NCI-H748 (cell line): ENCODE measurements at regions not wholly inside any gene's neighbourhood (a gene's known extent, or its start where the extent isn't known, plus 50 kb on each side); places are given as distances from the start of the nearest gene placed in this dataset.

Source experiments
- DNase-seq: peaks from one replicate; lab custom pipeline; 2025; ENCODE audit not compliant: unreplicated experiment; lab: John Stamatoyannopoulos, UW

DNA sequence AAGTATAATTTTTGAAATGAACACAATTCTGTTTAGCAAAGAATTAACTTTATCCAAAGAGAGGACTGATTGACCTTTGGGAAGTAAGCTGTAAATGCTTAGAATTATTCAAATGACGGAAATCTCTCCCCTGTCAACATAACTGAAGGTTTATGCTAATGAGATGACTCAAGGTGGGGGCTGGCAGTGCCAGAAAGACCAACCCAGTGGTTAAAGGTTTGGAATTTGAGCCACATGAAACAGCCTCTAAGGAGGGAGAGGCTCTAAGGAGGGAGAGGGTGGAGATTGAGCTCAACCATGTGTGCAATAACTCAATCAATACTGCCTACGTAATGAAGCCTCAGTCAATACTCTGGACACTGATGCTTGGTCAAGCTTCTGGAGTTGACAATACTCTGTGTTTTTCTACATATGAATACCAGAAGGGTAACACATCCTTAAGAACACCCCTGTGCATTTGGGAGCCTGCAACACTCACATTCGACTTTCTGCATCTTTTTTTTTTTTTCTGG lies 123.4 kb upstream of the TENT5A start:
- DNase-seq: no peak

DNA sequence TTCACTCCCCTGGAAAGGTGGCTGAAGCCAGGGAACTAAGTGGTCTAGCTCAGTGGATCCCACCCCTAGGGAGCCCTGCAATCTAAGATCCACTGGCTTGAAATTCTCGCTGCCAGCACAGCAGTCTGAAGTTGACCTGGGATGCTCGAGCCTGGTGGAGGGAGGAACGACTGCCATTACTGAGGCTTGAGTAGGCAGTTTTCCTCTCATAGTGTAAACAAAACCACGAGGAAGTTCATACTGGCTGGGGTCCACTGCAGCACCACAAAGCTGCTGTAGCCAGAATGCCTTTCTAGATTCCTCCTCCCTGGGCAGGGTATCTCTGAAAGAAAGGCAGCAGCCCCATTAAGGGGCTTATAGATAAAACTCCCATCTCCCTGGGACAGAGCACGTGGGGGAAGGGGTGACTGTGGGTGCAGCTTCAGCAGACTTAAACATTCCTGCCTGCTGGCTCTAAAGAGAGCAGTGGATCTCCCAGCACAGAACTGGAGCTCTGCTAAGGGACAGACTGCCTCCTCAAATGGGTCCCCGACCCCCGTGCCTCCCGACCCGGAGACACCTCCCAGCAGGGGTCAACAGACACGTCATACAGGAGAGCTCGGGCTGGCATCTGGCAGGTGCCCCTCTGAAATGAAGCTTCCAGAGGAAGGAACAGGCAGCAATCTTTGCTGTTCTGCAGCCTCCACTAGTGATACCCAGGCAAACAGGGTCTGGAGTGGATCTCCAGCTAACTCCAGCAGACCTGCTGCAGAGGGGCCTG lies 117.4 kb upstream of the TENT5A start:
- DNase-seq: peak; percentile 9

GRCh38 chr6:81865712-81866111 lies 113.2 kb upstream of the TENT5A start:
- DNase-seq: peak; percentile 24

- DNase-seq: peak; percentile 72
Observed at GRCh38 chr6:81864124-81864523, 111.6 kb upstream of the TENT5A start.

GRCh38 chr6:81863123-81863522 lies 110.6 kb upstream of the TENT5A start:
- peak; percentile 48 for DNase-seq

- DNase-seq: no peak
Observed at GRCh38 chr6:81861281-81861680, 108.8 kb upstream of the TENT5A start.

GRCh38 chr6:81859884-81860283 lies 107.4 kb upstream of the TENT5A start:
- peak; percentile 7 for DNase-seq

DNA sequence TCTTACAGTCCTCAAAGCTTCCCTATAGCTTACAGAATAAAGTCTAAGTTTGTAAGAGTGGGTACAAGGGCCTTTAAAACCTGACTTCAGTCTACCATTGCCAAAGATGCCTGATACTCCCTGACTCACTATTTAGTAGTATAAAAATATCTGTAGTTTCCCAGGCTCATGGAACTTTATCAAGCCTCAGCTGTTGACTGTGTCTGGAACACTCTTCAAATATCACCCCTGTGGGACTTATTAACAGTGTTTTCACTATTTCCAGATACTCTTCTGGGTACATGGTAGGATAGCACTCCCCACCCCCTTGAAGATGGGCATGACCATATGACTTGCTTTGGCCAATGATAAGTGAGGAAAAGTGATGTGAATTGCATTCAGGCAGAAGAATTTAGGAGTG lies 105.3 kb upstream of the TENT5A start:
- no peak for DNase-seq

DNA sequence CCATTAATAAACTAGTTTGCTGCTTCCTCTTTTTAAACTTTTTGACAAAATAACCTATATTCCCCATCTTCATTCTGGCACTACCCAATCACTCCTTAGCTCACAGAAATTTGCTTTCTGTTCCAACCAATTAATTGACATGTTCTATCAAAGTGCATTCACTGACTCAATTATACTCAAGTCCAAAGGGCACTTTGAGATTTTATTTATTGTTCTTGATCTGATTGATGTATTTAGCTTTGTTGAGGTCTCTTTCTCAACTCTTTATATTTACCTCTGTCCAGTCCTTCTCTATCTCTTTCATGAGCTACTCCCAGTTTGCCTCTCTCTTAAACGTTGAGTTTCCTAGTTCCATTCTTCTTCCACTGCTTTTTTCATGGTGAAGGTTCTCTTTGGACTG lies 104.4 kb upstream of the TENT5A start:
- DNase-seq: no peak

GRCh38 chr6:81854474-81854873 lies 102.0 kb upstream of the TENT5A start:
- no peak for DNase-seq

DNA sequence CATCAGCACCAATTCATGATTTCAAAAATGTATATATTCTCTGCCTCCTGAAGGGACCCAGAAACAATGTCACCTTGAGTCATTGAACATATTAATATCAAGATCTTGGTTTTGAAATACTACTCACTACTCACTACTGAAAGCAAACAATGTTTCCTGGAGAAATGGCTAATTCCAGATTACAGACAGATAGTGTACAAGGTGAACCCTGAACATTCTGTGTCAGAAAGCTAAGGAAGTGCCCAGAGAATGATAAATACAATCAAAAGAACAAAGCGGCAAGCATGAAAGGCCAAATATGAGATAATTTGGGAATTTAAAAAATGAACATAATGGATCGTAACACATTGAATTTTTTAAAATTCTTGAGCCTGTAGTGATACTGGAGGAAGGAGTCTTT lies 101.5 kb upstream of the TENT5A start:
- no peak for DNase-seq

GRCh38 chr6:81849248-81849647 lies 96.8 kb upstream of the TENT5A start:
- DNase-seq: no peak

GRCh38 chr6:81847866-81848265 lies 95.4 kb upstream of the TENT5A start:
- no peak for DNase-seq

DNA sequence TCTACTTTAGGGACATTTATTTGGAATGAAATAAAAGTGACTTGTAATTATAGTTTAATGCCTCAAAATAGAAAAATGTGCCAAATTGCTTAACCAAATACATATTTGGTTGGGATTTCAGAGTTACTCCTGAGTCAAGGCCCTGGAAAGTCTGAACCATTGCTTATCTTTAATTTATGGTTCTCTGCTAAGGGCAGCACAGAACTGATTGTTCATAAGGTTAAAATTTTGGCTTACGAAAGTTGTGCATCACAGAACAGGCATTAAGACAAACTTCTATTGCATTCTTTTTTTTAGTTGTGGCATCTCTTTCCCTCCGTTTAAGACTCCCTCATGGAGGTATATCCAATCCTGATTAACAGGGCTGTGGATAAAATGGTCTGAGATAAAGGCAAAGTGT lies 92.2 kb upstream of the TENT5A start:
- DNase-seq: no peak

- no peak for DNase-seq
Observed at GRCh38 chr6:81843302-81843701, 90.8 kb upstream of the TENT5A start.

DNA sequence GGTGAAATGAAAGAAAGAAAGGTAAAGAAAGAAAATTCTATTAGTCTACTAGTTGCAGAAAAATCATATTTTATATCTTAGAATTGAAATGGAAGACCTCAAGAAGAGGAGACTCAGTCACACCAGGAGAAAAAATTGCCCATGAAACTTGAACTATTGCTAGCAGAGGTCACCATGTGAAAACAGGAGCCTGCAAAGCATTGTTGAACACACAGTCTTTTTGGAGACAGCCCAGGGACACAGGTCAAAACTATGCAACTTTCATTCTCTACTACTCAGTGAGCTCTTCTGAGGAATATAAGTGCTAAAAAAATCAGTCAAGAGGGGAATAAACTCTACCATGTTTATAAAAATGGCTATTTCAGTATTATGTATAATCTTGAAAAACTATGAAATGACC lies 89.8 kb upstream of the TENT5A start:
- no peak for DNase-seq

- no peak for DNase-seq
Observed at GRCh38 chr6:81838724-81839426, 86.4 kb upstream of the TENT5A start.

- no peak for DNase-seq
Observed at GRCh38 chr6:81838031-81838430, 85.5 kb upstream of the TENT5A start.

DNA sequence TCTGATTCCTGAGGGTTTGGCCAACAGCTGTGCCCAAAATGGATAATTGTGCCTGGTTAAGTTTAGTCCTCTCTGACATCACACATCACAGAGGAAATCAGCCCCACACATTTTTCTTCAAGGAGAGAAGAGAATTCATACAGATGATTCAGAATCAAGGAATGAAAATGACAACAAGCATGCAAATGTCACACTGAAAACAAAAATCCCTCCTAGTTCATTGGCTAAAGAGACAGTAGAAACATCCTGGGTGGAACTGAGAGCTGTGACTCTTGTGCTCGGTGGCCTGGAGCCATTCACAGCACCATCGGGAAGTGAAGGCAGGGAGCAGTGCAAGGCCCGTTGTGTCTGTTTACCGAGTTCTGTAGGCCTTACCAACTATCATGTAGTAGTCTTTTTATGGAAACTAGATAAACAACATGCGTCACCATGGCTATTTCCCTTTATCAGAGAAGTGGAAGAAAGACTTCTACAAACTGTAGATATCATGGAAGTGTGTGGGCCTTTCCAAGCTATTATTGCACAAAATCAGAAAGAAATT lies 81.7 kb upstream of the TENT5A start:
- DNase-seq: no peak

DNA sequence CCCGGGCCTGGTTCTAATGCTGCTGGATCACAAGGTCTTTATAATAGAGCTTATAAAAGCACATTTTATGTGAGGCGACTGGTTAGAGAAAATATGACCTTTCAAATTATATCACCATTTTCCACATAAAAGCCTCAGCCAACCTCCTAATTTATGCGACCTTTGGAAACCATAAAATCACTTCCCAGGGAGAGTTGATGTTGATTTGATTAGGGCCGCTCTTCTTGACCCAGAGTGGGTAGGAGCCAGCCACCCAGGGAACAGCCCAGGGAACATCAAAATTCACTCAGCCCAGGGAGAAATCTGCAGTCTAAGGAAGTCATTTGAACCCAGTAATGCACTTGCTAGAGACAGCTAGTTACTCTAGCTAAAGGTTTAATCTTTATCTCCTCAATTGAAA lies 79.8 kb upstream of the TENT5A start:
- DNase-seq: no peak

DNA sequence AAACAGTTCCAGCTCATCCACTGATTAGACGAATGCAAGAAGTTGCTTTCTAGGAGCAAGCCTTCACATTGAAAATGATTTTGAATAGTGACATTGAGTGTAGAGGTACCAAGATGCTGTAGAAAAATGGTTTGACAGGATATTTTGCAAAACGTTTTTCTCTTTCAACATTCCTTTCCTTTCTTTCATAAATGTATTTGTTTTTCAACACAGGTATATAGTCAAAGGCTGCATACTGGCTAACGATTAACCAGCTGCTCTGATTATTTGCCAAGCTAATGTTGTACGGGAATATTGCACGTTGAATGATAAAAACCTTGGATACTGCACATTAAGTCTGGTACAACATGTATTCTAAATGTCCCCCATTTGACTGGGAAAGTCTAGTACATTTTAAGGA lies 78.8 kb upstream of the TENT5A start:
- DNase-seq: peak; percentile 18

GRCh38 chr6:81826784-81827183 lies 74.3 kb upstream of the TENT5A start:
- no peak for DNase-seq
